Pancreas (tissue), 10 donors: ENCODE measurements at regions not wholly inside any gene's neighbourhood (a gene's known extent, or its start where the extent isn't known, plus 50 kb on each side); places are given as distances from the start of the nearest gene placed in this dataset.
A peak's percentile ranks its signal among the peaks of the same experiment; 100 is the strongest.

Source experiments
- ATAC-seq, 4 donors: fragments of 200-7000 bp; cut with Tn5 transposase; one replicate each; pipeline versions ENCODE4 v1.8.0 to v1.9.1; 2020; ENCODE audit warnings: mild to moderate bottlenecking in 4 of 4, moderate library complexity in 4 of 4
- DNase-seq, 6 donors: peaks; one replicate each; pipeline ENCODE4 v3.0.0-alpha.2; 2020
- FAIRE-seq: peaks from 2 replicates; lab custom pipeline; 2012; peaks lifted over from hg19 to GRCh38; lab: Jason Lieb, UNC
- H3K27ac ChIP-seq, 4 donors: fragments of 200-600 bp; sonication (generic); 1 replicate in 3 of 4; 2 replicates in 1 of 4; pipeline versions ENCODE4 v1.5.0 to v1.8.0; 2020
- H3K27me3 ChIP-seq, 4 donors: fragments of 200-600 bp; one replicate each; pipeline ENCODE4 v1.8.0; 2021
- H3K36me3 ChIP-seq, 3 donors: fragments of 200-600 bp; sonication (generic) in 1 of 3; one replicate each; pipeline versions ENCODE4 v1.5.0 to v1.8.0; 2020 to 2021
- H3K4me1 ChIP-seq, 3 donors: fragments of 200-600 bp; one replicate each; pipeline ENCODE4 v1.8.0; 2021
- H3K4me3 ChIP-seq, 4 donors: fragments of 200-600 bp; sonication (generic) in 2 of 4; one replicate each; pipeline versions ENCODE4 v1.5.0 to v1.8.0; 2020 to 2021
- H3K9me3 ChIP-seq, 4 donors: fragments of 200-600 bp; one replicate each; pipeline ENCODE4 v1.8.0; 2021
- WGBS, 2 donors: extraction: QIAGEN DNeasy Blood & Tissue Kit; methylation state at CpG; one replicate each; pipeline ENCODE4 v1.1.7; 2013; 5-methylcytosine and 5-hydroxymethylcytosine counted together
- intact Hi-C, 3 donors: fragments of 100-400 bp; cut with DNase I; formaldehyde crosslinking; loops; one replicate each; pipeline versions ENCODE4 v1.11.1 to v1.14.2; 2022
- TF ChIP-seq, protein P1 (sequence below), 4 donors: fragments of 200-600 bp; sonication (generic) in 3 of 4; IDR thresholded peaks; one replicate each; pipeline versions ENCODE4 v1.5.0 to v1.8.0; 2021; ENCODE audit warnings: antibody characterized with exemption in 4 of 4
- donor health status: healthy with polysubstance abuse.
- donor health status: DM: no; HTN: no; CAD: no; lungs with moderate emphysema.
- donor health status: DM: no; HTN: no; CAD: no.
- donor health status: control.
- donor health status: control.
- donor health status: Bipolar disorder and iron deficiency.
- donor health status: DM: yes; HTN: yes; CAD: no.
- donor health status: DM: no; HTN: no; CAD: no.
- donor health status: DM: no; HTN: no; CAD: no.
- donor health status: DM: yes; HTN: yes; CAD: no.

DNA sequence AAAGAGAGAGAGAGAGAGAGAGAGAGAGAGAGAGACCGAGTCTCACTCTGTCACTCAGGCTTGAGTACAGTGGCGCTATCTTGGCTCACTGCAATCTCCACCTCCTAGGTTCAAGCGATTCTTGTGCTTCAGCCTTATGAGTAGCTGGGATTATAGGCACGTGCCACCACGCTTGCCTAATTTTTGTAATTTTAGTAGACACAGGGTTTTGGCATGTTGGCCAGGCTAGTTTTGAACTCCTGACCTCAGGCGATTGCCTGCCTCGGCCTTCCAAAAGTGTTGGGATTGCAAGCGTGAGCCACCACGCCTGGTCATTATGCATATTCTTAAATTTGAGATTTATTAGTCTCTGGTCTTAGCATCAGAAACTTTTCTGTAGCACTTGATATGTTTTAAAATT, 317.9 kb upstream of the ATP2B1 start:
- Histone ChIP-seq H3K27ac (no peak overlapping the region), H3K27me3 (no peaks in the 10 kb centered on the region), H3K4me1 (no peaks in the 10 kb centered on the region), H3K4me3 (no peak overlapping the region), H3K9me3 (no peaks in the 10 kb centered on the region), H3K36me3 (no peaks in the 10 kb centered on the region)
- TF ChIP-seq, protein P1, sequence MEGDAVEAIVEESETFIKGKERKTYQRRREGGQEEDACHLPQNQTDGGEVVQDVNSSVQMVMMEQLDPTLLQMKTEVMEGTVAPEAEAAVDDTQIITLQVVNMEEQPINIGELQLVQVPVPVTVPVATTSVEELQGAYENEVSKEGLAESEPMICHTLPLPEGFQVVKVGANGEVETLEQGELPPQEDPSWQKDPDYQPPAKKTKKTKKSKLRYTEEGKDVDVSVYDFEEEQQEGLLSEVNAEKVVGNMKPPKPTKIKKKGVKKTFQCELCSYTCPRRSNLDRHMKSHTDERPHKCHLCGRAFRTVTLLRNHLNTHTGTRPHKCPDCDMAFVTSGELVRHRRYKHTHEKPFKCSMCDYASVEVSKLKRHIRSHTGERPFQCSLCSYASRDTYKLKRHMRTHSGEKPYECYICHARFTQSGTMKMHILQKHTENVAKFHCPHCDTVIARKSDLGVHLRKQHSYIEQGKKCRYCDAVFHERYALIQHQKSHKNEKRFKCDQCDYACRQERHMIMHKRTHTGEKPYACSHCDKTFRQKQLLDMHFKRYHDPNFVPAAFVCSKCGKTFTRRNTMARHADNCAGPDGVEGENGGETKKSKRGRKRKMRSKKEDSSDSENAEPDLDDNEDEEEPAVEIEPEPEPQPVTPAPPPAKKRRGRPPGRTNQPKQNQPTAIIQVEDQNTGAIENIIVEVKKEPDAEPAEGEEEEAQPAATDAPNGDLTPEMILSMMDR (IDR thresholded peaks at IDR 0.05) = no peak
- ATAC-seq (no peak), DNase-seq (no peak), FAIRE-seq (no peak)
- WGBS, 2 donors = 83 to 94% methylated on average over 9 of the region's 9 CpGs
- intact Hi-C loops = no loop called here

DNA sequence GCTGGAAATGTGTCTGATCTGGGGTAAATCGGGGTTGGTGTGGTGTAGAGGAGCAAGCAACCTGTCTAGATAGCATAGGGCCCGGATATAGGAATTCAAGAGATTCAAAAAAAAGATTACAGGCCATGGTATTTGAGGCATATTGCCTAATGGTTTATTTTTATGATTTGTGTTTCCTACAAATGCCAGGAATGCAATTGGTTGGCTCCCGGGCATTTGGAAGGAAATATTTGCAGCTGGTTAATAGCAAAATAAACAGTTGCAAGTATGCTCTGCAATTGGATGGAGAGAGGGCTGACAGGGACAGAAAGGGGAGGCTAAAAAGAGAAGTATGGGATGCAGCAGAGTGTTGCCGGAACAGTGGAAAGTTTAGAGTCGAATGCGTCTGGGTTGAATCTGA, 315.6 kb upstream of the ATP2B1 start:
- 60 to 61% methylated on average over 6 of the region's 6 CpGs for WGBS, 2 donors
- no peaks in the 10 kb centered on the region for H3K9me3 ChIP-seq
- no peaks in the 10 kb centered on the region for H3K27me3 ChIP-seq
- ATAC-seq = no peak
- FAIRE-seq = no peak
- DNase-seq = no peak
- H3K4me3 ChIP-seq = no peak overlapping the region
- no peaks in the 10 kb centered on the region for H3K36me3 ChIP-seq
- intact Hi-C loops = no loop called here
- TF ChIP-seq, protein P1 (IDR thresholded peaks at IDR 0.05) = no peak
- H3K27ac ChIP-seq = no peak overlapping the region
- H3K4me1 ChIP-seq = no peaks in the 10 kb centered on the region

DNA sequence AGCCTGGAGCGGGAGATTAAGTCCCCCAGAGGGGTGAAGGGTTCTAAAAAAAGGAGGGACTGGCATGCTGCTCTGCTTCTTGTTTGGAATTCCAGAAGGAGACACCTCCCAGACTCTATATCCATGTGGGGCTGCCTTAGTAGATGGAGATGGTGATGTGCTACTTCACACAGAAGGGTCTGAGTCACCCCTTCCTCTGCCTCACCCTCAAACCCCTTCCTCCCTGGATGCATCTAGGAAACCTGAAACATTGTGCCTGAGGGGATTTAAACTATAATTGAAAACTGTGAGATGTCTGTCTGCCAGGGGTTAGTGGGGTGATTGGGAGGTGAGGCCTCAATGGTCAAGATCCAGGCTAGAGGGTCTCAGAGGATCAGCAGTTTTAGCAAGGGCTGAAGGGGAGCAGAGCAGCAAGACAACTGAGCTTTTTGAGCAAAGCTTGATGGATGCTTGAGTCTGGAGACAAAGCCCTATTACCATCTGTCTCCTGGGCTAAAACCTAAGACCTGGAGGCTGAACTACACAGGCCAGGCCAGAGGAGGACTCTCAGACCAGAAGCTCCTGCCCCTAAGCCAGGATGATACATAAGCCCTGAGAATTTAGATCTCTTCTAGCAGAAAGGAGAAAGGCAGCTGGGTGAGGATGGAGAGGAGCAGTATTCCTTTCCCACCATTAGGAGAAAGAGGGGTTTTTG, 314.7 kb upstream of the ATP2B1 start:
- intact Hi-C loops = no loop called here
- ATAC-seq = no peak

DNA sequence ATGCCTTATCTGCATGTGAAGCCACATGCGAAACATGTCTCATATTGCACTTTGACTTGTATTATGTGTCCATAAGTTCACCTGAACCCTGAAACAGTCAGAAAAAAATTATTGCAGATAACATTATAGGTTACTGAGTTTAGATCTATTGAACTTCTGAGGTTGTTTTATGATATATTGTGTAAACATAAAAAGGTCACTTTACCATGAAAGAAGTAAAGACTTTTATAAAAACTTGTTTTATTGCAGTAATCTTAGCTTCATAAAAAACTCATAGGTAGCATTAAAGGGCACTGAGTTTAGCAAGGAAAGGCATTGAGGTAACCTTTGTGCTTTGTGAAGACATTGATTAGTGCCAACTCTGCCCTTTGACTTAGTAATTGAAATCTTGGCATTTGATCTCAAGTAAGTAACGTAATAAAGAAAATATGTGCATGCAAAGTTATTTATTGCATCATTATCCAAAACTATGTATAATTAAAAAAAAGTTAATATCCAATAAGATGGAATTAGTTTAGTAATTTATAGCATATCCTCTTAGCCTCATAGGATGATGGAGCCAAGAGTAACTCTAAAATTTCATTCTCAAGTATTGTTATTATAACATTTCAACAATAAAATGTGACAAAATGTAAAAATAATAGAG, 313.3 kb upstream of the ATP2B1 start:
- Histone ChIP-seq H3K27ac (no peak overlapping the region), H3K27me3 (no peaks in the 10 kb centered on the region), H3K36me3 (no peaks in the 10 kb centered on the region), H3K4me3 (no peak overlapping the region), H3K4me1 (no peaks in the 10 kb centered on the region), H3K9me3 (no peaks in the 10 kb centered on the region)
- TF ChIP-seq, protein P1 (IDR thresholded peaks at IDR 0.05) = no peak
- intact Hi-C loops = no loop called here
- ATAC-seq = no peak
- FAIRE-seq = peak; percentile 70
- 71 to 87% methylated on average over 2 of the region's 2 CpGs for WGBS, 2 donors
- DNase-seq = no peak

More for the DNA sequence above, 314.7 kb upstream of the ATP2B1 start:
- FAIRE-seq = no peak
- H3K27me3 ChIP-seq = no peaks in the 10 kb centered on the region
- H3K27ac ChIP-seq = no peak overlapping the region
- DNase-seq = no peak
- WGBS, 2 donors = 97 to 100% methylated on average over 1 of the region's 1 CpG
- TF ChIP-seq, protein P1 (IDR thresholded peaks at IDR 0.05) = no peak
- no peaks in the 10 kb centered on the region for H3K4me1 ChIP-seq
- H3K36me3 ChIP-seq = no peaks in the 10 kb centered on the region
- no peak overlapping the region for H3K4me3 ChIP-seq
- no peaks in the 10 kb centered on the region for H3K9me3 ChIP-seq

DNA sequence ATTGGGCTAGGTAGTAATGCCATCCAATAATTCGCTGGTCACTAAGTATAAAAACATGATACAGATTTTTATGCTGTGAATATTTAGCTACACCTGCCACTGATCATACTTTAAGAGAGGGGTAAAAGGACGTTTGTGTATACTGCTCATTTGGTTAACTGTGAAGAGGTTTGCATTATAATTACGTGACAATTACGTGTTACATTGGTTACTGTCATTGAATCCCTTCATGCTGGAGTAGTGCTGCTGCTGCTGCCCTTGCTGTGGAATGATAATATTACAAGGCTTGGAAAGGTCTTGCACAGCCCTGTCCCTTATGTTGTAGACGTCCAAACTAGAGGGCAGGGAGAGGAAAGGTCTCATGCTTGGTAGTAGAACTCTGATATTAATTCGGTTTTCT, 312.2 kb upstream of the ATP2B1 start:
- no peak for ATAC-seq

More for the DNA sequence above, 312.2 kb upstream of the ATP2B1 start:
- WGBS, 2 donors = 57 to 70% methylated on average over 6 of the region's 6 CpGs
- H3K36me3 ChIP-seq = no peaks in the 10 kb centered on the region
- intact Hi-C loops = no loop called here
- H3K4me3 ChIP-seq = no peak overlapping the region
- no peaks in the 10 kb centered on the region for H3K4me1 ChIP-seq
- no peaks in the 10 kb centered on the region for H3K9me3 ChIP-seq
- TF ChIP-seq, protein P1 (IDR thresholded peaks at IDR 0.05) = no peak
- no peak for FAIRE-seq
- DNase-seq = no peak
- H3K27ac ChIP-seq = no peak overlapping the region
- H3K27me3 ChIP-seq = no peaks in the 10 kb centered on the region
